ENCODE measurements at regions not wholly inside any gene's neighbourhood (a gene's known extent, or its start where the extent isn't known, plus 50 kb on each side); places are given as distances from the start of the nearest gene placed in this dataset.

GRCh38 chrX:6371353-6371752 lies 142.7 kb upstream of the NLGN4X start:
- no peak overlapping the region for H3K4me3 ChIP-seq (ENCODE audit: low read length)
- TF ChIP-seq CTCF (IDR thresholded peaks at IDR 0.05; ENCODE audit: insufficient read depth, low read depth, low read length, missing control alignments) = no peak
- DNase-seq (ENCODE audit: low read depth) = no peak

GRCh38 chrX:6363188-6363587 lies 134.5 kb upstream of the NLGN4X start:
- no peak for DNase-seq (ENCODE audit: low read depth)
- TF ChIP-seq CTCF (IDR thresholded peaks at IDR 0.05; ENCODE audit: insufficient read depth, low read depth, low read length, missing control alignments) = no peak
- H3K4me3 ChIP-seq (ENCODE audit: low read length) = no peak overlapping the region

GRCh38 chrX:6325437-6325836 lies 96.8 kb upstream of the NLGN4X start:
- no peak overlapping the region for H3K4me3 ChIP-seq (ENCODE audit: low read length)
- peak; percentile 7 for DNase-seq (ENCODE audit: low read depth)
- TF ChIP-seq CTCF (IDR thresholded peaks at IDR 0.05; ENCODE audit: insufficient read depth, low read depth, low read length, missing control alignments) = no peak

DNA sequence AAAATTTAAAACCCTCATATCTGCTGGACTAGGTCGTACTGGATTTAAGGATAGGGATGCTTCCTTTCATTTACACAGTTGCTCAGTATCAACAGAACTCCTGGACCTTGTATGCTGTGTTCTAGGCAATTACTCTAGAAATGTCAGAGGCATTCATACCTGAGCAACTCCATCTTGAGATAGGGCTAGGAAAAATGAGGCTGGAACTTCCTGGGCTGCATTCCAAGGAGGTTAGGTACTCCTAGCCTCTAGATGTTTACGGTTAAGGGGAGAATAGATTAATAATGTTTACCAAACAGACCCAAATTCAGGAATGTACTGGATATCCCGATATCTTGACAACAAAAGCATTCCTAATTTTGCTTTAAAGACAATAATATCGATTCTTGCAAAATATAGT lies 84.7 kb upstream of the NLGN4X start:
- no peak for DNase-seq (ENCODE audit: low read depth)
- no peak overlapping the region for H3K4me3 ChIP-seq (ENCODE audit: low read length)
- no peak for TF ChIP-seq CTCF (IDR thresholded peaks at IDR 0.05; ENCODE audit: insufficient read depth, low read depth, low read length, missing control alignments)

GRCh38 chrX:6311540-6311939 lies 82.9 kb upstream of the NLGN4X start:
- DNase-seq (ENCODE audit: low read depth) = no peak
- H3K4me3 ChIP-seq (ENCODE audit: low read length) = no peak overlapping the region
- no peak for TF ChIP-seq CTCF (IDR thresholded peaks at IDR 0.05; ENCODE audit: insufficient read depth, low read depth, low read length, missing control alignments)

GRCh38 chrX:6307156-6307555 lies 78.5 kb upstream of the NLGN4X start:
- no peak for TF ChIP-seq CTCF (IDR thresholded peaks at IDR 0.05; ENCODE audit: insufficient read depth, low read depth, low read length, missing control alignments)
- DNase-seq (ENCODE audit: low read depth) = no peak
- H3K4me3 ChIP-seq (ENCODE audit: low read length) = no peak overlapping the region

DNA sequence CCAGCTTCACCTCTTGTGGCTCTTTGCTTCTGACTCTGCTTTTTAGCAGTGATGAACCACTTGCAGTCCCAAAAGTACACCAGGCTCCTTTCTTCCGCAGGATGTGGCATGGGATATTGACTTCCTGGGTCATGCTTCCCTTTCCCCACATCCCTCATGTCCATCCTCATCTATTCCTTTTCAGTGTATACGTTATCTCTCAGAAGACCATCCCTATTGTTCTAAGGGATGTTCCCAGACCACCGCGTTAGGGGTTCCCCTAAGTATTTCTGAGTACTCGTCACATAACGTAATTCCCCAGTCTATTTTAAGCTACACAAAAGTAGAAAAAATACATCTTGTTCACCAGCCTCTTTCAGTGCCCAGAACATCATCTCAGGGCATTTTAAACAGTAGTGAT lies 71.1 kb upstream of the NLGN4X start:
- no peak for TF ChIP-seq CTCF (IDR thresholded peaks at IDR 0.05; ENCODE audit: insufficient read depth, low read depth, low read length, missing control alignments)
- DNase-seq (ENCODE audit: low read depth) = no peak
- no peak overlapping the region for H3K4me3 ChIP-seq (ENCODE audit: low read length)

Measured in epithelial cell of esophagus (primary cell).